ENCODE measurements at regions not wholly inside any gene's neighbourhood (a gene's known extent, or its start where the extent isn't known, plus 50 kb on each side); places are given as distances from the start of the nearest gene placed in this dataset.

DNA sequence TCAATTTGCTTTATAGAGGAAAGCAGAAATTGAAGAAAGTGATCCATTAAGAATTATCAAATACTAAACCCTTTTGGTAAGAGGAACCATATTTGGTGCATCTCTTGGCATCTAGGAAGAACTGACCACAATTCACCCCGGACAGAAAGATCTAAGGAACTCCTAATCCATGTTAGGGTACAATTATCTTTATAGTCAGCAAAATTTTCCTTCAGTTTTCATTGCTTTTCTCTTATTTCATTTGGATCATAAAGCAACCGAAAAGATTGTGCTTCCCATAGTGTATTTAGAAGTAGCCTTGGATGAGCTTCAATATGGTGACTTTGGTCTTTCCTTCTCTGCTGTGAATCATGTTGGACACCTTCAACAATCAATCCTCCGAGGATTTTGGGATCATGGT, 50.1 kb upstream of the IGFBP5 start:
- TF ChIP-seq, protein P1, sequence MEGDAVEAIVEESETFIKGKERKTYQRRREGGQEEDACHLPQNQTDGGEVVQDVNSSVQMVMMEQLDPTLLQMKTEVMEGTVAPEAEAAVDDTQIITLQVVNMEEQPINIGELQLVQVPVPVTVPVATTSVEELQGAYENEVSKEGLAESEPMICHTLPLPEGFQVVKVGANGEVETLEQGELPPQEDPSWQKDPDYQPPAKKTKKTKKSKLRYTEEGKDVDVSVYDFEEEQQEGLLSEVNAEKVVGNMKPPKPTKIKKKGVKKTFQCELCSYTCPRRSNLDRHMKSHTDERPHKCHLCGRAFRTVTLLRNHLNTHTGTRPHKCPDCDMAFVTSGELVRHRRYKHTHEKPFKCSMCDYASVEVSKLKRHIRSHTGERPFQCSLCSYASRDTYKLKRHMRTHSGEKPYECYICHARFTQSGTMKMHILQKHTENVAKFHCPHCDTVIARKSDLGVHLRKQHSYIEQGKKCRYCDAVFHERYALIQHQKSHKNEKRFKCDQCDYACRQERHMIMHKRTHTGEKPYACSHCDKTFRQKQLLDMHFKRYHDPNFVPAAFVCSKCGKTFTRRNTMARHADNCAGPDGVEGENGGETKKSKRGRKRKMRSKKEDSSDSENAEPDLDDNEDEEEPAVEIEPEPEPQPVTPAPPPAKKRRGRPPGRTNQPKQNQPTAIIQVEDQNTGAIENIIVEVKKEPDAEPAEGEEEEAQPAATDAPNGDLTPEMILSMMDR (IDR thresholded peaks at IDR 0.05; ENCODE audit: borderline replicate concordance, insufficient read depth, low read depth, low read length): no peak
- no peak overlapping the region for H3K4me3 ChIP-seq (ENCODE audit: low read depth, low read length)
